Glutamatergic neuron (in vitro differentiated cells): ENCODE measurements at regions not wholly inside any gene's neighbourhood (a gene's known extent, or its start where the extent isn't known, plus 50 kb on each side); places are given as distances from the start of the nearest gene placed in this dataset.
"Not testable (repeated sequence)": the region's sequence is repeated elsewhere in the genome, so short reads cannot be mapped to it uniquely, and the experiment has no call there.

ENCODE experiments used
- DNase-seq: peaks from one replicate; pipeline ENCODE4 v3.0.0; 2022
- H3K27ac Mint-ChIP-seq: one replicate; pipeline ENCODE4 v1.8.0; 2020; ENCODE audit warnings: mild to moderate bottlenecking, mixed read lengths, inconsistent platforms; ENCODE audit not compliant: unreplicated experiment
- H3K27me3 Mint-ChIP-seq: one replicate; pipeline ENCODE4 v1.8.0; 2020; ENCODE audit warnings: mild to moderate bottlenecking, moderate library complexity, mixed read lengths, inconsistent platforms; ENCODE audit not compliant: unreplicated experiment
- H3K36me3 Mint-ChIP-seq: one replicate; pipeline ENCODE4 v1.8.0; 2020; ENCODE audit warnings: mild to moderate bottlenecking, mixed read lengths, inconsistent platforms; ENCODE audit not compliant: unreplicated experiment
- H3K4me1 Mint-ChIP-seq: one replicate; pipeline ENCODE4 v1.8.0; 2020; ENCODE audit warnings: mild to moderate bottlenecking, low read depth, mixed read lengths, inconsistent platforms; ENCODE audit not compliant: unreplicated experiment
- H3K4me3 Mint-ChIP-seq: one replicate; pipeline ENCODE4 v1.8.0; 2020; ENCODE audit warnings: mild to moderate bottlenecking, mixed read lengths, inconsistent platforms; ENCODE audit not compliant: unreplicated experiment
- H3K9me3 Mint-ChIP-seq: one replicate; pipeline ENCODE4 v1.8.0; 2020; ENCODE audit warnings: mild to moderate bottlenecking, moderate library complexity, mixed read lengths, inconsistent platforms; ENCODE audit not compliant: unreplicated experiment
- TF ChIP-seq, protein P1 (sequence below): fragments of 200-600 bp; sonication (generic); IDR thresholded peaks from one replicate; pipeline ENCODE4 v1.5.0; 2021; ENCODE audit not compliant: partially characterized antibody, unreplicated experiment

DNA sequence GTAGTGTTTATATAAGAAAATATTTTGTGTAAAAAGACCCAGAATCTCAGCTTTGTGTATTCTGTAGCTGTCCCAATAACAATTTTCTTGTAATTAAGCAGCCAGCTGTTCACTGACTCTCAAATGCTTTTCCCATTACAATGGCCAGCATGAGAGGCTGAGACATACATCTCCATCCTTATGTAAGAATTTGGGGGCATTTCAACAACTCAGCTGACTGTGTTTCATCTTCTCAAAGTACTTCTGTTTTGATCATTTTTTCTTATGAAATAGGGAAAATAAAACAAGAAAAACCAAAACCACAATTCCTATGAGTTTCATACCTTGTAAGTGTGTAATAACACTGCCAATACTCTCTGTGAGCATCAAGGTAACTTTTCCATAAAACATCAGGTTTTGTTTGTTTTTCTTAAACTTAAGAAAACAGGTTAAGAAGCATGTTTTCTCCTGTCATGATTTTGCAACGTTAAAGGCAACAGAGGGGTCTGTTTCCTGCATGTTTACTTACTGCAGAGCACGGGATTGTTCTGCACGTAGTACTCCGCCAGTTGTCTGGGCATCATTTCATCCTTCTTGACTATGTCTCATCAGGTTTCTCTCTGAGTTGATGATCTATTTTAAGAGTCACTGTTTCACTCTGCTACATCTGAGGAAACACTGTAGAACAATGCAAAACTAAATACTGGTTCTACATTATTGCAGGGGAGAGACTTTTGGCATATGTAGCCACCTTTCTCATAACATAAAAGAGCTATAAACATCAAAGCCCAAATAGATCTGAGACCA lies 62.9 kb upstream of the CYRIA start:
- H3K27me3 Mint-ChIP-seq: no peaks in the 10 kb centered on the region
- H3K4me1 Mint-ChIP-seq: peaks cover 11% of the 10 kb centered on the region
- H3K9me3 Mint-ChIP-seq: no peaks in the 10 kb centered on the region
- H3K4me3 Mint-ChIP-seq: no peak overlapping the region
- H3K36me3 Mint-ChIP-seq: no peaks in the 10 kb centered on the region
- TF ChIP-seq, protein P1, sequence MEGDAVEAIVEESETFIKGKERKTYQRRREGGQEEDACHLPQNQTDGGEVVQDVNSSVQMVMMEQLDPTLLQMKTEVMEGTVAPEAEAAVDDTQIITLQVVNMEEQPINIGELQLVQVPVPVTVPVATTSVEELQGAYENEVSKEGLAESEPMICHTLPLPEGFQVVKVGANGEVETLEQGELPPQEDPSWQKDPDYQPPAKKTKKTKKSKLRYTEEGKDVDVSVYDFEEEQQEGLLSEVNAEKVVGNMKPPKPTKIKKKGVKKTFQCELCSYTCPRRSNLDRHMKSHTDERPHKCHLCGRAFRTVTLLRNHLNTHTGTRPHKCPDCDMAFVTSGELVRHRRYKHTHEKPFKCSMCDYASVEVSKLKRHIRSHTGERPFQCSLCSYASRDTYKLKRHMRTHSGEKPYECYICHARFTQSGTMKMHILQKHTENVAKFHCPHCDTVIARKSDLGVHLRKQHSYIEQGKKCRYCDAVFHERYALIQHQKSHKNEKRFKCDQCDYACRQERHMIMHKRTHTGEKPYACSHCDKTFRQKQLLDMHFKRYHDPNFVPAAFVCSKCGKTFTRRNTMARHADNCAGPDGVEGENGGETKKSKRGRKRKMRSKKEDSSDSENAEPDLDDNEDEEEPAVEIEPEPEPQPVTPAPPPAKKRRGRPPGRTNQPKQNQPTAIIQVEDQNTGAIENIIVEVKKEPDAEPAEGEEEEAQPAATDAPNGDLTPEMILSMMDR: no peak
- H3K27ac Mint-ChIP-seq: no peak overlapping the region
- no peak for DNase-seq

DNA sequence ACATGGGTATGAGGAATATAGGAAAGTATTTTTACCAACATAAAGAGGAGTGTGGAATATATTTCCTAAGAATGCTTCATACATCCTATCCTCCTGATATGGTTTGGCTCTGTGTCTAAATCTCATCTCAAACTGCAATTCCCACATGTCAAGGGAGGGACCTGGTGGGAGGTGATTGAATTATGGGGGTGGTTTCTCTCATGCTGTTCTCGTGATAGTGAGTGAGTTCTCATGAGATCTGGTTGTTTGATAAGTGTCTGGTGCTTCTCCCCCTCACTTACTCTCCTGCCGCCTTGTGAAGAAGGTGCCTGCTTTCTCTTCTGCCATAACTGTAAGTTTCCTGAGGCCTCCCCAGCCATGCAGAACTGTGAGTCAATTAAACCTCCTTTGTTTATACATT lies 62.2 kb upstream of the CYRIA start:
- not testable (repeated sequence) for H3K4me3 Mint-ChIP-seq, H3K9me3 Mint-ChIP-seq, H3K27me3 Mint-ChIP-seq, DNase-seq, H3K36me3 Mint-ChIP-seq, H3K27ac Mint-ChIP-seq
- peaks cover 11% of the 10 kb centered on the region for H3K4me1 Mint-ChIP-seq

DNA sequence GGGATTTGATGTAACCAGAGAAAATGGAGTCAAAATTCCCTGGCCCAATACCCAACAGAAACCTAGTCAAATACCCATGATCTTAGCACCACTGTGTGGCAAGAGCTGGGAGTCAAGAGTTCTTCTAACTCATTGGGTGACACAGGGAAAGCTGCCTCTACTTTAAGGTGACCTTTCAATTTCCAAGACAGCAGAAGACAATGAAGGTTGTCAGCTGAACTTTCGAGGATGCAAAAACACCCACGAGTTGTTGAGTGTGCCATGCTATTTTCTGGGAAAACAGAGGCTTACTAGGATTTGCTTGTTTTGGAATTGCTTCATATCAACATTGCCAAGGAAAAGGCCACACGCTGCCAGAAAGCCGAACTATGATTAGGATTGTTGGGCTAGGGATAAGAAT lies 61.6 kb upstream of the CYRIA start:
- Mint-ChIP-seq H3K4me3 (no peak overlapping the region), H3K4me1 (peaks cover 11% of the 10 kb centered on the region), H3K27ac (no peak overlapping the region), H3K9me3 (no peaks in the 10 kb centered on the region), H3K27me3 (no peaks in the 10 kb centered on the region), H3K36me3 (no peaks in the 10 kb centered on the region)
- TF ChIP-seq, protein P1: no peak
- no peak for DNase-seq

- DNase-seq: no peak
- Mint-ChIP-seq H3K27me3 (no peaks in the 10 kb centered on the region), H3K9me3 (no peaks in the 10 kb centered on the region), H3K4me1 (peaks cover 11% of the 10 kb centered on the region), H3K27ac (no peak overlapping the region), H3K4me3 (no peak overlapping the region), H3K36me3 (no peaks in the 10 kb centered on the region)
- TF ChIP-seq, protein P1: no peak
Measured at GRCh38 chr2:16726577-16726976, 60.9 kb upstream of the CYRIA start.

DNA sequence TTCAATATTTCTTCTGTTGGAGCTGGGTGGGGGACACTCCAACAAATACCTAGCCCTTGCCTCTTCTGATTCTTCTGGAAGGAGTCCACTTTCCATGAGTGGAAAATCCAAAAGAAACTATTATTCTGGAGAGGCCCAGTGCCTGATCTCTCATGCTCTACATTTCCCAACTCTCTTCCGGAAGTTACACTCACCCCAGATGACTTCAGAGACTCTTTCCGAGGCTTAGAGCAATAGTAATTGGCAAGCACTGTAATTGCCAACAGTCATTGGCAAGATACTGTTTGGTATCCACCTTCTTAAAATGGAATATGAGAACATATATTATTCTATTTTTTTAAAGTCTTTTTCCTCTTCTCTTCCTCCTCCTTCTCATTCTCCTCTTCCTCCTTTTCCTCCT lies 60.5 kb upstream of the CYRIA start:
- H3K4me1 Mint-ChIP-seq: peaks cover 11% of the 10 kb centered on the region
- TF ChIP-seq, protein P1: no peak
- no peak overlapping the region for H3K27ac Mint-ChIP-seq
- peaks cover 2% of the 10 kb centered on the region for H3K27me3 Mint-ChIP-seq
- no peak overlapping the region for H3K4me3 Mint-ChIP-seq
- H3K9me3 Mint-ChIP-seq: no peaks in the 10 kb centered on the region
- DNase-seq: no peak
- H3K36me3 Mint-ChIP-seq: no peaks in the 10 kb centered on the region
